NCI-H510A treated with DMSO at 0.1 percent for 48 hours (cell line): ENCODE measurements at regions not wholly inside any gene's neighbourhood (a gene's known extent, or its start where the extent isn't known, plus 50 kb on each side); places are given as distances from the start of the nearest gene placed in this dataset.

Experiments
- DNase-seq: peaks from one replicate; lab custom pipeline; 2025; lab: John Stamatoyannopoulos, UW

GRCh38 chr15:67000896-67001295, 64.5 kb upstream of the SMAD3 start:
- DNase-seq = no peak

GRCh38 chr15:67002368-67002767, 63.0 kb upstream of the SMAD3 start:
- no peak for DNase-seq

- DNase-seq = no peak
Observed at GRCh38 chr15:67003586-67003985, 61.8 kb upstream of the SMAD3 start.

DNA sequence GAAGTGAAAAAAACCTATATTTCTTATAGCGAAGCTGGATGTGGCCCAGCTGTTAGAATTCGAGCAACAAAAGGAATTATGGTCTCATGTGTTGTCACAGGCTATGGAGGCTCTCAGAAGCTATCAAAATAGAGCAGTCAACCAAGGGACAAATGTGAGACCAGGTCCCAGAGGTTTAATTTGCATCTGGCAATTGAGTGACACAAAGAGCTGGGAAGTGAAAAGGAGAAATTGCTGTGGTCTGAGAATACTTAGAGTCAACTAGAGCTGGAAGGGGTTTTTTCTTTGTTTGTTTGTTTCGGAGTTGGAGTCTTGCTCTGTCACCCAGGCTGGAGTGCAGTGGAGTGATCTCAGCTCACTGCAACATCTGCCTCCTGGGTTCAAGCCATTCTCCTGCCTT, 61.3 kb upstream of the SMAD3 start:
- no peak for DNase-seq

DNA sequence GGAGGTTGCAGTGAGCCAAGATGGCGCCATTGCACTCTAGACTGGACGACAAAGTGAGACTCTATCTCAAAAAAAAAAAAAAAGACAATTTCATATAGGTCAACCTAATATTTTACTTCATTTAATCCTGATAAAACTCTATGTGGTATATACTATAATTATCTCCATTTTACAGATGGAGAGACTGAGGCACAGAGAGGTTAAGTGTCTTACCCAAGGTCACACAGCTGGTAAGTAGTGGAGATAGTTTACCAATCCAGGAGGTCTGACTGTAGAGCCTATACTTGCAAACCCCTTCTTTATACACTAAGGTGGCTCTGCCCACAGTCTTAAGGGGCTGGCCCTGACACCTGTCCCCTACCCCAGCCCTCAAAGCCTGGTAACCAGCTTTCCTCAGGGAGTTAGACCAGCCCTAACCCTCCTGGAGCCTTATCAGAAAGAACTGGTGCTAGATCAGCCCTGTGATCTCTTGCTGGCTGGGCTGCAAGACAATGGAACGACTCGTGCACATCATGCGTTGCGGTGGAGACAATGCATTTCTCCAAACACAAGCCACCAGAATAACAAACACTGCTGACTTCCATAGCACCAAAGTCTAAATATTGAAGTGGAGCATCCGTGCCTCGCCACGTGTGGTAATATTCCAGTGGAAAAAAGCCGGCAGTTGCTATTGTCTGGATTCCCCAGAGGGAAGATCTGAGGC, 60.0 kb upstream of the SMAD3 start:
- no peak for DNase-seq

DNA sequence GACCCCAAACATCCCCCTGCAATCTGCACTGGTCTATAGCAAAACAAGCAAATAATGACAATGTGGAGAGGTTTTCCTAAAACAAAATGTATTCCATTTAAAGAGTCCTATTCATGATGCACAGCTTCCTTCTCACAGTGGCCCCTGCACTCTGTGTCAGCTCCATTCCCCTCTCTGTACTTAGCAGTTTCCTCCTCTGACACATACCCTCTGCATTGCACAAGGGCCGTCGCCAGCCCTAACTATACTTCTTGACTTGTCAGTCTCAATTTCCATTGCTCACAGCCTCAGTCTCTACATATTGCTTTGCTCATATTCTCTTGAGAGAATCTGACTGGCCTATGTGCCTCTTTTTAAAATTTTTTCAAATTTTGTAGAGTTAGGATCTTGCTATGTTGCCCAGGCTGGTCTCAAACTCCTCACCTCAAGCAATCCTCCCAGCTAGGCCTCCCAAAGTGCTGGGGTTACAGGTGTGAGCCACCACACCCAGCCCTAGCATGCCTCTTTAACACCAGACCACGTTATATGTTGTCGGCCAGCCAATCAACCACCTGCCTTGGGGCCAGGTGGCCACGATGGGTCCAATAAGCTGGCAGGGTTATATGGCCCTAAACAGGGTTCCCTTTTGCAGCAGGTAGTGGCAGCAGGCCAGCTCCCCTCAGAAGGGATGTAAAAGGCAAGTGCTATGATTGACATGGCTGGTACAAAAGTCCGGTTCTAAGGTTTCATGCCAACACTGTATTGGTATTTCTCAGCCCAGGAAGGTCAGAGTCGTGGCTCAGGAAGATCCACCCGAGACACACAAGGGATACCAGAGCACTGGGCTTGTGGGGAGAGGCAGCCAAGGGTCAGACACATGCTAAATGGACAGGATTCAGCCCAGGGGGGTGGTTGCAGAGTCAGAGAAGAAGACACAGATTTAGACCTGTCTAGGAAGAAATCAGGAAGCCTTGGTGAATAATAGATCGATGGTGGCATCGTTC, 59.0 kb upstream of the SMAD3 start:
- DNase-seq = no peak

GRCh38 chr15:67009576-67010569, 55.5 kb upstream of the SMAD3 start:
- DNase-seq = no peak

DNA sequence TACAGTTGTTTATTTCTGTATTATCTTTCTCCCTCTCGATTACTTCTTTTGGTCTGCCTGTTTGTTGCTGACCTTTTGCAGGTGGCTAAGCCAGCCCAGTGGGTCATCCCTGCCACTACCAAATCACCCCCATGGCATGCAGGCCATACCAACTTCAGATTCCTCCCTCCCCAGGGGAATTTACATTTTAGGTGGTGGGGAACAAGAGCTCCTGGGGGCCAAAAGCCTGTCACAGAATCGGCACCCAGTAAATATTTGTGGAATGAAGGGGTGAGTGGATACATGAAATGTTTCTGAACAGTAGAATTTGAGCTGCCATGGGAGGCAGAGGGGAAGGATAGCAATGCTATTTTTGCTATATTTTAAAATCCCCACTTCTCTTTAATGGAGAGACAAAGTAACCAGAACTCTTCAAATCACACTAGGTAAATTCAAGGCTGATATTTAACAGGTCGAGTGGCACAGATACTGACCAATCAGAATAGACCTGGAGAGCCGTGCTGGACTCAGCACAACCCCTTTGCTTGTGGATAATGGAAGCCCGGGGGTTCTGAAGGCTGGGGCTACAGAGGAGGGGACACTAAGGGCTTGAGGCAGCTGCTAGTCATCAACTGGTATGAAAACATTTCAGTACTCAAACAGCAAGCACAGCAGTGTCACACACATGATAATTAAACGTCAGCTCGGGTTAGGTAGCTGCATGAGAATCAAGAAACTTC, 54.3 kb upstream of the SMAD3 start:
- peak; percentile 20 for DNase-seq

GRCh38 chr15:67011617-67012005, 53.8 kb upstream of the SMAD3 start:
- DNase-seq = no peak

DNA sequence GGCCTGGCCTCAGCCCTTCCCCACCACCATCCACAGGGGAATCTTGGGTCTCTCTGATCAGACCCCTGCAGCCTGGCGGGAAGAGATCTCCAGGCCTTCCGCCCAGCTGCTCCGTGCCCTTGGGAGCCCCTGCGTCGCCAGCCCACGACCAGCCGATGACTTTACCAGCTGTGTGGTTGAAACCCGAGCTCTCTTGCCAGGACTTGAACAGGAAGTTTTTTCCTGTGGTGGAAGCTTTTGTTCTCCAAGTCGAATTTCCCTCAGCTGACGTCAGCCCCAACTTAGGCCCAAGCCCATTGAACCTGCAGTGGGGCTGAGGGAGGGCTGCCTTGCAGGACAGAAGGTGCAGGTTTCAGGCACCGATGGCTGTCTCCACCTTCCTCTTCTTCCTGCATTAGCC, 51.7 kb upstream of the SMAD3 start:
- peak; percentile 28 for DNase-seq
